Tibial nerve (tissue), 4 donors: ENCODE measurements at regions not wholly inside any gene's neighbourhood (a gene's known extent, or its start where the extent isn't known, plus 50 kb on each side); places are given as distances from the start of the nearest gene placed in this dataset.
A peak's percentile ranks its signal among the peaks of the same experiment; 100 is the strongest.

Source experiments
- DNase-seq, 2 donors: peaks; one replicate each; pipeline ENCODE4 v3.0.0-alpha.2; 2019; ENCODE audit warnings: low spot score in 2 of 2
- H3K27ac ChIP-seq, 4 donors: fragments of 200-600 bp; sonication (generic) in 3 of 4; one replicate each; pipeline ENCODE4 v1.5.1; 2017 to 2019; ENCODE audit warnings: mild to moderate bottlenecking in 1 of 4
- H3K27me3 ChIP-seq, 2 donors: fragments of 200-600 bp; sonication (generic) in 1 of 2; one replicate each; pipeline versions ENCODE4 v1.5.1 to v1.6.0; 2017 to 2019
- H3K36me3 ChIP-seq, 3 donors: fragments of 200-600 bp; sonication (generic); one replicate each; pipeline ENCODE4 v1.5.1; 2018 to 2019
- H3K4me1 ChIP-seq, 4 donors: fragments of 200-600 bp; sonication (generic) in 3 of 4; one replicate each; pipeline ENCODE4 v1.5.1; 2017 to 2019
- H3K4me3 ChIP-seq, 4 donors: fragments of 200-600 bp; sonication (generic) in 3 of 4; one replicate each; pipeline ENCODE4 v1.5.1; 2017 to 2019; ENCODE audit warnings: mild to moderate bottlenecking in 1 of 4, moderate library complexity in 1 of 4
- H3K9me3 ChIP-seq, 4 donors: fragments of 200-600 bp; sonication (generic) in 3 of 4; one replicate each; pipeline ENCODE4 v1.5.1; 2017 to 2019
- CTCF ChIP-seq, 5 experiments: fragments of 200-600 bp in 3 of 5; fragments of 450-650 bp in 2 of 5; sonication (generic) in 3 of 5; IDR thresholded peaks; one replicate each; pipeline ENCODE4 v1.5.1; 2016 to 2019; ENCODE audit warnings: antibody characterized with exemption in 5 of 5, mild to moderate bottlenecking in 3 of 5, moderate library complexity in 2 of 5
- EP300 ChIP-seq, 2 donors: sonication (generic); formaldehyde crosslinking; IDR thresholded peaks; one replicate each; pipeline ENCODE4 v1.6.1; 2017; ENCODE audit warnings: antibody characterized with exemption in 2 of 2, mild to moderate bottlenecking in 1 of 2
- POLR2A ChIP-seq, 2 donors: fragments of 450-650 bp; IDR thresholded peaks; one replicate each; pipeline ENCODE4 v1.6.1; 2017; ENCODE audit warnings: antibody characterized with exemption in 2 of 2, mild to moderate bottlenecking in 2 of 2, moderate library complexity in 2 of 2
- WGBS, 2 donors: methylation state at CpG; one replicate each; pipeline ENCODE4 v1.1.5; 2018; 5-methylcytosine and 5-hydroxymethylcytosine counted together

- 68 to 70% methylated on average over 4 of the region's 4 CpGs for WGBS, 2 donors
- no peaks in the 10 kb centered on the region for H3K36me3 ChIP-seq
- H3K27ac ChIP-seq: peak overlapping the region in 3 of 4 donors; percentile 15 to 58 (median 28)
- H3K4me1 ChIP-seq: peaks cover 0 to 20% (median 1%) of the 10 kb centered on the region in 4 donors
- no peaks in the 10 kb centered on the region for H3K27me3 ChIP-seq
- no peak overlapping the region for H3K4me3 ChIP-seq
- TF ChIP-seq POLR2A (IDR thresholded peaks at IDR 0.05): no peak
- TF ChIP-seq EP300 (IDR thresholded peaks at IDR 0.05): peak in 1 of 2 donors; percentile 68
- DNase-seq: peak in 1 of 2 donors; percentile 29
- no peaks in the 10 kb centered on the region for H3K9me3 ChIP-seq
Measured at GRCh38 chr11:104705490-104706190, 192.6 kb downstream of the CASP12 start.

GRCh38 chr11:104704888-104705287 lies 193.4 kb downstream of the CASP12 start:
- peaks cover 0 to 28% (median 2%) of the 10 kb centered on the region in 4 donors for H3K4me1 ChIP-seq
- no peak overlapping the region for H3K4me3 ChIP-seq
- TF ChIP-seq EP300 (IDR thresholded peaks at IDR 0.05): no peak
- TF ChIP-seq CTCF (IDR thresholded peaks at IDR 0.05): no peak
- no peak for TF ChIP-seq POLR2A (IDR thresholded peaks at IDR 0.05)
- DNase-seq: no peak
- H3K36me3 ChIP-seq: no peaks in the 10 kb centered on the region
- no peaks in the 10 kb centered on the region for H3K27me3 ChIP-seq
- no peaks in the 10 kb centered on the region for H3K9me3 ChIP-seq
- peak overlapping the region in 2 of 4 donors; percentile 27 to 57 for H3K27ac ChIP-seq
- WGBS, 2 donors: 74 to 86% methylated on average over 1 of the region's 1 CpG

- no peaks in the 10 kb centered on the region for H3K27me3 ChIP-seq
- TF ChIP-seq EP300 (IDR thresholded peaks at IDR 0.05): no peak
- no peak for TF ChIP-seq POLR2A (IDR thresholded peaks at IDR 0.05)
- no peak for TF ChIP-seq CTCF (IDR thresholded peaks at IDR 0.05)
- no peaks in the 10 kb centered on the region for H3K36me3 ChIP-seq
- no peak overlapping the region for H3K4me3 ChIP-seq
- H3K27ac ChIP-seq: no peak overlapping the region
- peaks cover 0 to 28% (median 2%) of the 10 kb centered on the region in 4 donors for H3K4me1 ChIP-seq
- DNase-seq: no peak
- no peaks in the 10 kb centered on the region for H3K9me3 ChIP-seq
- WGBS, 2 donors: 85 to 87% methylated on average over 2 of the region's 2 CpGs
Measured at GRCh38 chr11:104704146-104704830, 194.0 kb downstream of the CASP12 start.

- no peak for DNase-seq
- H3K27ac ChIP-seq: no peak overlapping the region
Measured at GRCh38 chr11:104700609-104701008, 197.7 kb downstream of the CASP12 start.

GRCh38 chr11:104699981-104700380 lies 198.3 kb downstream of the CASP12 start:
- no peak for DNase-seq
- Histone ChIP-seq H3K4me1 (peaks cover 0 to 22% (median 2%) of the 10 kb centered on the region in 4 donors), H3K4me3 (no peak overlapping the region), H3K27ac (no peak overlapping the region), H3K36me3 (no peaks in the 10 kb centered on the region), H3K9me3 (no peaks in the 10 kb centered on the region), H3K27me3 (no peaks in the 10 kb centered on the region)
- TF ChIP-seq EP300 (IDR thresholded peaks at IDR 0.05) (no peak), POLR2A (IDR thresholded peaks at IDR 0.05) (no peak), CTCF (IDR thresholded peaks at IDR 0.05) (no peak)

More at GRCh38 chr11:104700609-104701008, 197.7 kb downstream of the CASP12 start:
- TF ChIP-seq CTCF (IDR thresholded peaks at IDR 0.05): no peak
- TF ChIP-seq EP300 (IDR thresholded peaks at IDR 0.05): no peak
- TF ChIP-seq POLR2A (IDR thresholded peaks at IDR 0.05): no peak
- Histone ChIP-seq H3K36me3 (no peaks in the 10 kb centered on the region), H3K4me1 (peaks cover 0 to 24% (median 2%) of the 10 kb centered on the region in 4 donors), H3K9me3 (no peaks in the 10 kb centered on the region), H3K4me3 (no peak overlapping the region), H3K27me3 (no peaks in the 10 kb centered on the region)
